PC-3 (cell line): ENCODE measurements at regions not wholly inside any gene's neighbourhood (a gene's known extent, or its start where the extent isn't known, plus 50 kb on each side); places are given as distances from the start of the nearest gene placed in this dataset.

ENCODE experiments used
- ATAC-seq: fragments of 200-7000 bp; cut with Tn5 transposase; 2 replicates; pipeline ENCODE4 v1.9.1; 2020; ENCODE audit warnings: mild to moderate bottlenecking, moderate library complexity
- BruUV-seq: library from RNA; stranded (reverse); fragments of 400-500 nt; replicated peaks from 2 replicates; lab custom pipeline; 2021; lab: Mats Ljungman, UMichigan
- CTCF ChIA-PET: fragments of 300-600 bp; sonication (Branson Sonifier 250); formaldehyde crosslinking; loops from one replicate; lab custom pipeline; 2022; ENCODE audit warnings: antibody characterized with exemption; lab: Charles Lee
- POLR2A ChIA-PET: fragments of 300-600 bp; sonication (Branson Sonifier 250); formaldehyde crosslinking; loops from one replicate; lab custom pipeline; 2022; ENCODE audit warnings: antibody characterized with exemption; ENCODE audit not compliant: unreplicated experiment; lab: Charles Lee
- DNase-seq: peaks from one replicate; pipeline ENCODE4 v3.0.0-alpha.2; 2015
- H2AFZ ChIP-seq: fragments of 300-600 bp; sonication (generic); 2 replicates; pipeline ENCODE4 v1.6.0; 2016; ENCODE audit warnings: antibody characterized with exemption, low read length
- H3F3A ChIP-seq: fragments of 300-600 bp; sonication (generic); one replicate; pipeline ENCODE4 v1.6.0; 2017; ENCODE audit warnings: antibody characterized with exemption, low read length, control low read depth, mild to moderate bottlenecking; ENCODE audit not compliant: unreplicated experiment
- H3K27ac ChIP-seq: fragments of 300-600 bp; sonication (generic); 2 replicates; pipeline ENCODE4 v1.5.1; 2016; ENCODE audit warnings: mild to moderate bottlenecking, low read length
- H3K27me3 ChIP-seq: fragments of 300-600 bp; sonication (generic); 2 replicates; pipeline ENCODE4 v1.6.1; 2016; ENCODE audit warnings: low read length, mixed read lengths
- H3K36me3 ChIP-seq: fragments of 300-600 bp; sonication (generic); 2 replicates; pipeline ENCODE4 v1.6.1; 2016; ENCODE audit warnings: low read depth, mixed run types, low read length, mixed read lengths
- H3K4me1 ChIP-seq: fragments of 300-600 bp; sonication (generic); 2 replicates; pipeline ENCODE4 v1.5.1; 2016; ENCODE audit warnings: low read length; ENCODE audit not compliant: insufficient read depth
- H3K4me2 ChIP-seq: fragments of 300-600 bp; sonication (generic); 2 replicates; pipeline ENCODE4 v1.6.0; 2016; ENCODE audit warnings: low read length
- H3K4me3 ChIP-seq: fragments of 300-600 bp; sonication (generic); 2 replicates; pipeline ENCODE4 v1.5.1; 2016; ENCODE audit warnings: mild to moderate bottlenecking, low read length, mixed read lengths
- H3K79me2 ChIP-seq: fragments of 300-600 bp; sonication (generic); 2 replicates; pipeline ENCODE4 v1.6.1; 2017; ENCODE audit warnings: low read length, mixed read lengths
- H3K9ac ChIP-seq: fragments of 300-600 bp; sonication (generic); 2 replicates; pipeline ENCODE4 v1.6.0; 2016; ENCODE audit warnings: mild to moderate bottlenecking, low read length
- H3K9me2 ChIP-seq: fragments of 300-600 bp; sonication (generic); replicated peaks from 2 replicates; pipeline ENCODE4 v1.6.1; 2016; ENCODE audit warnings: mixed run types, low read length, mixed read lengths
- H3K9me3 ChIP-seq: fragments of 300-600 bp; sonication (generic); 2 replicates; pipeline ENCODE4 v1.6.1; 2016; ENCODE audit warnings: low read length, mixed read lengths
- H4K20me1 ChIP-seq: fragments of 300-600 bp; sonication (generic); 2 replicates; pipeline ENCODE4 v1.6.1; 2016; ENCODE audit warnings: low read length, mixed read lengths
- CTCF ChIP-seq: fragments of 300-600 bp; sonication (generic); conservative IDR thresholded peaks from 2 replicates; pipeline ENCODE4 v1.5.1; 2017; ENCODE audit warnings: antibody characterized with exemption, low read depth, mild to moderate bottlenecking, low read length
- EZH2 ChIP-seq: fragments of 300-600 bp; sonication (generic); IDR thresholded peaks from one replicate; pipeline ENCODE4 v1.6.1; 2017; ENCODE audit warnings: antibody characterized with exemption, mild to moderate bottlenecking, low read length; ENCODE audit not compliant: unreplicated experiment
- EZH2phosphoT487 ChIP-seq: fragments of 300-600 bp; sonication (generic); IDR thresholded peaks from 2 replicates; pipeline ENCODE4 v1.6.1; 2018; ENCODE audit warnings: mild to moderate bottlenecking, antibody characterized with exemption, low read length, borderline replicate concordance
- intact Hi-C: fragments of 100-400 bp; cut with micrococcal nuclease; formaldehyde crosslinking; loops from 2 replicates; pipeline ENCODE4 v1.9.0; 2023

DNA sequence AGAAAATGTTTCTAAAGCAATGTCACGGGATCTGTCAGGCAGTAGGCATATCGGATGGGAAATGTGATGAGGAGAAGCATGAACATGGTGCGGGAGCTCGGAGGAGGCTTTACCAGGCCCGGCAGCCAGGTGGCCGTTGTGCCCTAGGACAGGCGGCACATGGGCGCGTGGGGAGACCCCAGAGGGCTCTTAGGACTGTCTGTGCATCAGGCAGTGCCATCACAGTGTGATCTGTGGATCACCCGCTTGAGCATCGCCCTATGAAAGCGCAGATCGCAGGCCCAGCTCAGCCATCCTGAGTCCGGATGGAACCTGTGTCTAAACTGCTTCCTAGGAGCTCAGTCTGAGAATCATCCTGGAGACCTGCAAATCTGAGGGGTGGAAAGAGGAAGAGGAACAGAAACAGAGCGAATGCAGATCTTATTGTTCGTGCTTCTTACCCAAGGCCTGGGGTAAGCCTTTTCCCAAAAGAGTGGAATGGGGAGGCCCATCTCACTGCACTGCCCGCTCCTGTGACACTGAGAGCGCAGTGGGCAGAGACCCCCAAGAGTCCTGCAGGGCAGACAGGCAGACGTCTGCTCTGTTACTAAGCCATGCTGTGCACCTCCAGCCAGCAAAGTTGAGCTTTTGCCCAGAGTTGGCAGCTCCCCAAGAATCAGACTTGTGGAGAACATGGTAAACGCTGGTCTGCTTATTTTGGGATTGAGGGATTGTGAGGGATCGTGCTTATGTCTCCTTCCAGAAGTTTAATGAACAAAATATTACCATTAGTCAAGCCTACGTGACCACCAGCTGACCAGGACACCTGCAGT lies 251.0 kb downstream of the RHOU start:
- Histone ChIP-seq H4K20me1 (no peaks in the 10 kb centered on the region), H3K9me2 (no peaks in the 10 kb centered on the region), H3K4me1 (no peaks in the 10 kb centered on the region), H3K4me3 (no peak overlapping the region), H3K27me3 (peaks cover 80% of the 10 kb centered on the region), H3K9me3 (no peaks in the 10 kb centered on the region), H3K4me2 (no peak overlapping the region), H3F3A (no peaks in the 10 kb centered on the region), H3K36me3 (no peaks in the 10 kb centered on the region), H3K9ac (no peak overlapping the region), H3K27ac (no peak overlapping the region), H3K79me2 (no peaks in the 10 kb centered on the region), H2AFZ (no peak overlapping the region)
- ChIA-PET CTCF (no interaction called here), POLR2A (no interaction called here)
- TF ChIP-seq EZH2 (no peak), EZH2phosphoT487 (no peak), CTCF (no peak)
- intact Hi-C loops: no loop called here
- no peak for DNase-seq
- ATAC-seq: no peak
- BruUV-seq: no TSS peak

DNA sequence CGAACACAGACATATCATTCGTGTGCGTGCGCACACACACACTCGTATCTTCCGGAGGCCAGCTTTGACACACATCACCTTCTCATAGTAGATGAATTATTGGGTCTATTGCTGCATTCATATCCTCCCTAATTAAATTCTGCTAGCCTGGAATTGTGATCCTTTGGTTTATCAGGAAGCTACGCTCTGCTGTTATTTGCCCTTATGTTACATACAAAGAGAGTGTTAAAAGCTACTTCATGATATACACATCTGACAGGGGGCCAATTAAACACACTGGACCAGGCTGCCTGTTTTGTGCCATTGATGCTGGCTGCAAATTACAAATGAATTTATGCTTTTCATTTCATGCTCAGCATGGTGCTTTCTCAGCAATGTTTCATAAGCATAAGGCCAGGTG lies 252.0 kb downstream of the RHOU start:
- no peak overlapping the region for H3K4me3 ChIP-seq
- BruUV-seq: no TSS peak
- no peaks in the 10 kb centered on the region for H3K4me1 ChIP-seq
- no peak for DNase-seq
- intact Hi-C loops: no loop called here
- H3F3A ChIP-seq: no peaks in the 10 kb centered on the region
- no peaks in the 10 kb centered on the region for H3K79me2 ChIP-seq
- ChIA-PET POLR2A (no interaction called here), CTCF (no interaction called here)
- no peak overlapping the region for H2AFZ ChIP-seq
- no peak for ATAC-seq
- peaks cover 89% of the 10 kb centered on the region for H3K27me3 ChIP-seq
- H3K4me2 ChIP-seq: no peak overlapping the region
- H3K9ac ChIP-seq: no peak overlapping the region
- no peaks in the 10 kb centered on the region for H3K36me3 ChIP-seq
- no peak for TF ChIP-seq EZH2
- no peak for TF ChIP-seq EZH2phosphoT487
- no peak for TF ChIP-seq CTCF
- H3K9me3 ChIP-seq: no peaks in the 10 kb centered on the region
- H3K9me2 ChIP-seq: no peaks in the 10 kb centered on the region
- H4K20me1 ChIP-seq: no peaks in the 10 kb centered on the region
- H3K27ac ChIP-seq: no peak overlapping the region
